WTC11 (cell line): ENCODE measurements at regions not wholly inside any gene's neighbourhood (a gene's known extent, or its start where the extent isn't known, plus 50 kb on each side); places are given as distances from the start of the nearest gene placed in this dataset.
A peak's percentile ranks its signal among the peaks of the same experiment; 100 is the strongest.

Experiments used
- ATAC-seq: fragments of 200-7000 bp; cut with Tn5 transposase; 2 replicates; pipeline ENCODE4 v1.10.0; 2021; ENCODE audit warnings: mild to moderate bottlenecking, moderate library complexity
- CTCF ChIA-PET: fragments of 300-600 bp; sonication (Branson Sonifier 250); formaldehyde crosslinking; loops from one replicate; lab custom pipeline; 2021; ENCODE audit warnings: antibody characterized with exemption; lab: Charles Lee
- POLR2A ChIA-PET: fragments of 350-600 bp; sonication (Branson Sonifier 250); formaldehyde crosslinking; loops from one replicate; lab custom pipeline; 2021; ENCODE audit warnings: antibody characterized with exemption; lab: Charles Lee
- DNase-seq: peaks from one replicate; pipeline ENCODE4 v3.0.0; 2021; ENCODE audit warnings: low spot score
- H3K27ac Mint-ChIP-seq: 2 replicates; pipeline ENCODE4 v1.8.0; 2021; ENCODE audit warnings: mixed read lengths
- H3K27me3 Mint-ChIP-seq: 2 replicates; pipeline ENCODE4 v1.8.0; 2021; ENCODE audit warnings: low read depth, mild to moderate bottlenecking, moderate library complexity, mixed read lengths
- H3K36me3 Mint-ChIP-seq: 2 replicates; pipeline ENCODE4 v1.8.0; 2021; ENCODE audit warnings: mixed read lengths
- H3K4me1 Mint-ChIP-seq: 2 replicates; pipeline ENCODE4 v1.8.0; 2022; ENCODE audit warnings: mixed read lengths
- H3K4me3 Mint-ChIP-seq: 2 replicates; pipeline ENCODE4 v1.8.0; 2021; ENCODE audit warnings: mild to moderate bottlenecking, moderate library complexity, mixed read lengths
- H3K9me3 Mint-ChIP-seq: 2 replicates; pipeline ENCODE4 v1.8.0; 2021; ENCODE audit warnings: mixed read lengths
- ATF1 ChIP-seq: sonication (generic); formaldehyde crosslinking; IDR thresholded peaks from 2 replicates; pipeline ENCODE4 v1.8.1; 2023; ENCODE audit warnings: mild to moderate bottlenecking, moderate library complexity, missing genetic modification reagents
- CREB1 ChIP-seq: sonication (generic); formaldehyde crosslinking; IDR thresholded peaks from 2 replicates; pipeline ENCODE4 v1.8.0; 2023; ENCODE audit warnings: mild to moderate bottlenecking, missing genetic modification reagents
- FOXJ3 ChIP-seq: sonication (generic); formaldehyde crosslinking; IDR thresholded peaks from 2 replicates; pipeline ENCODE4 v1.9.0; 2021; ENCODE audit warnings: missing genetic modification reagents, mild to moderate bottlenecking, borderline replicate concordance
- JAZF1 ChIP-seq: fragments of 250-450 bp; sonication (Bioruptor Pico); IDR thresholded peaks from 2 replicates; pipeline ENCODE4 v1.9.0; 2021; ENCODE audit warnings: moderate library complexity, mild to moderate bottlenecking, inconsistent platforms
- ZNF138 ChIP-seq: sonication (generic); formaldehyde crosslinking; conservative IDR thresholded peaks from 2 replicates; pipeline ENCODE4 v1.8.1; 2022; ENCODE audit warnings: mild to moderate bottlenecking, moderate library complexity, missing genetic modification reagents
- ZNF232 ChIP-seq: sonication (generic); formaldehyde crosslinking; IDR thresholded peaks from 2 replicates; pipeline ENCODE4 v1.8.0; 2022; ENCODE audit warnings: mild to moderate bottlenecking, missing genetic modification reagents
- ZNF396 ChIP-seq: fragments of 250-450 bp; sonication (Bioruptor Pico); IDR thresholded peaks from 2 replicates; pipeline ENCODE4 v1.8.0; 2021; ENCODE audit warnings: mild to moderate bottlenecking, moderate library complexity, borderline replicate concordance
- TF ChIP-seq, protein P1 (sequence below): sonication (generic); formaldehyde crosslinking; conservative IDR thresholded peaks from 2 replicates; pipeline ENCODE4 v1.8.1; 2023; ENCODE audit warnings: mild to moderate bottlenecking, low read depth, missing genetic modification reagents, moderate library complexity
- TF ChIP-seq, protein P2 (sequence below): fragments of 200-600 bp; IDR thresholded peaks from 2 replicates; pipeline ENCODE4 v1.8.0; 2022; ENCODE audit warnings: antibody characterized with exemption
- TF ChIP-seq, protein P3 (sequence below): sonication (generic); formaldehyde crosslinking; IDR thresholded peaks from 2 replicates; pipeline ENCODE4 v1.8.0; 2022; ENCODE audit warnings: missing genetic modification reagents
- TF ChIP-seq, protein P4 (sequence below): sonication (generic); formaldehyde crosslinking; IDR thresholded peaks from 2 replicates; pipeline ENCODE4 v1.8.1; 2023; ENCODE audit warnings: mild to moderate bottlenecking, missing genetic modification reagents, moderate library complexity
- TF ChIP-seq, protein P5 (sequence below): sonication (generic); formaldehyde crosslinking; IDR thresholded peaks from 2 replicates; pipeline ENCODE4 v1.8.1; 2023; ENCODE audit warnings: mild to moderate bottlenecking, missing genetic modification reagents
- TF ChIP-seq, protein P6 (sequence below): sonication (generic); formaldehyde crosslinking; conservative IDR thresholded peaks from 2 replicates; pipeline ENCODE4 v1.8.1; 2022; ENCODE audit warnings: mild to moderate bottlenecking, missing genetic modification reagents
- TF ChIP-seq, protein P7 (sequence below): fragments of 250-450 bp; sonication (Bioruptor Pico); IDR thresholded peaks from 2 replicates; pipeline ENCODE4 v2.1.2; 2022; ENCODE audit warnings: mild to moderate bottlenecking, moderate library complexity
- TF ChIP-seq, protein P8 (sequence below): sonication (generic); formaldehyde crosslinking; IDR thresholded peaks from 2 replicates; pipeline ENCODE4 v1.8.0; 2022; ENCODE audit warnings: mild to moderate bottlenecking, missing genetic modification reagents
- TF ChIP-seq, protein P9 (sequence below): fragments of 250-450 bp; sonication (Bioruptor Pico); conservative IDR thresholded peaks from 2 replicates; pipeline ENCODE4 v1.9.0; 2021; ENCODE audit warnings: mild to moderate bottlenecking

DNA sequence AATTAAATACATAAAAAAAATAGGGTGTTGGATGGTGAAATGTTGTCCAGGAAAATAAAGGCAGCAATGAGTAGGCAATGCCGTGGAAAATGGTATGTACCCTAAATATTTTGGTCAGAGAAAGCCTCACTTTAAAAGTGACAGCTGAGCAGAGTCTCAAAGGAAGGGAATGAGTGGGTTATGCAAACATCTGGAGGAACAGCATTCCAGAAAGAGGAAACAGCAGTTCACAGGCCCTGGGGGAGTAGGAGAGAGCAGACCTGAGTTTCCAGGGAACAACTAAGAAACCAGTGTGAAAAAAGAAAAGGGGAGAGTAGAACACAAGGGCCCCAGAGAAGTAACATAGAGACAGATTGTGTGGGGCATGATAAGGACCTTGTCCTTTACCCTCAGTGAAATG lies 230.0 kb upstream of the CNTN3 start:
- TF ChIP-seq CREB1 (CRISPR knock-in tag), result no peak
- TF ChIP-seq, protein P1, sequence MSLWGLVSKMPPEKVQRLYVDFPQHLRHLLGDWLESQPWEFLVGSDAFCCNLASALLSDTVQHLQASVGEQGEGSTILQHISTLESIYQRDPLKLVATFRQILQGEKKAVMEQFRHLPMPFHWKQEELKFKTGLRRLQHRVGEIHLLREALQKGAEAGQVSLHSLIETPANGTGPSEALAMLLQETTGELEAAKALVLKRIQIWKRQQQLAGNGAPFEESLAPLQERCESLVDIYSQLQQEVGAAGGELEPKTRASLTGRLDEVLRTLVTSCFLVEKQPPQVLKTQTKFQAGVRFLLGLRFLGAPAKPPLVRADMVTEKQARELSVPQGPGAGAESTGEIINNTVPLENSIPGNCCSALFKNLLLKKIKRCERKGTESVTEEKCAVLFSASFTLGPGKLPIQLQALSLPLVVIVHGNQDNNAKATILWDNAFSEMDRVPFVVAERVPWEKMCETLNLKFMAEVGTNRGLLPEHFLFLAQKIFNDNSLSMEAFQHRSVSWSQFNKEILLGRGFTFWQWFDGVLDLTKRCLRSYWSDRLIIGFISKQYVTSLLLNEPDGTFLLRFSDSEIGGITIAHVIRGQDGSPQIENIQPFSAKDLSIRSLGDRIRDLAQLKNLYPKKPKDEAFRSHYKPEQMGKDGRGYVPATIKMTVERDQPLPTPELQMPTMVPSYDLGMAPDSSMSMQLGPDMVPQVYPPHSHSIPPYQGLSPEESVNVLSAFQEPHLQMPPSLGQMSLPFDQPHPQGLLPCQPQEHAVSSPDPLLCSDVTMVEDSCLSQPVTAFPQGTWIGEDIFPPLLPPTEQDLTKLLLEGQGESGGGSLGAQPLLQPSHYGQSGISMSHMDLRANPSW, result no peak
- TF ChIP-seq, protein P2, sequence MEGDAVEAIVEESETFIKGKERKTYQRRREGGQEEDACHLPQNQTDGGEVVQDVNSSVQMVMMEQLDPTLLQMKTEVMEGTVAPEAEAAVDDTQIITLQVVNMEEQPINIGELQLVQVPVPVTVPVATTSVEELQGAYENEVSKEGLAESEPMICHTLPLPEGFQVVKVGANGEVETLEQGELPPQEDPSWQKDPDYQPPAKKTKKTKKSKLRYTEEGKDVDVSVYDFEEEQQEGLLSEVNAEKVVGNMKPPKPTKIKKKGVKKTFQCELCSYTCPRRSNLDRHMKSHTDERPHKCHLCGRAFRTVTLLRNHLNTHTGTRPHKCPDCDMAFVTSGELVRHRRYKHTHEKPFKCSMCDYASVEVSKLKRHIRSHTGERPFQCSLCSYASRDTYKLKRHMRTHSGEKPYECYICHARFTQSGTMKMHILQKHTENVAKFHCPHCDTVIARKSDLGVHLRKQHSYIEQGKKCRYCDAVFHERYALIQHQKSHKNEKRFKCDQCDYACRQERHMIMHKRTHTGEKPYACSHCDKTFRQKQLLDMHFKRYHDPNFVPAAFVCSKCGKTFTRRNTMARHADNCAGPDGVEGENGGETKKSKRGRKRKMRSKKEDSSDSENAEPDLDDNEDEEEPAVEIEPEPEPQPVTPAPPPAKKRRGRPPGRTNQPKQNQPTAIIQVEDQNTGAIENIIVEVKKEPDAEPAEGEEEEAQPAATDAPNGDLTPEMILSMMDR, result no peak
- TF ChIP-seq, protein P3, sequence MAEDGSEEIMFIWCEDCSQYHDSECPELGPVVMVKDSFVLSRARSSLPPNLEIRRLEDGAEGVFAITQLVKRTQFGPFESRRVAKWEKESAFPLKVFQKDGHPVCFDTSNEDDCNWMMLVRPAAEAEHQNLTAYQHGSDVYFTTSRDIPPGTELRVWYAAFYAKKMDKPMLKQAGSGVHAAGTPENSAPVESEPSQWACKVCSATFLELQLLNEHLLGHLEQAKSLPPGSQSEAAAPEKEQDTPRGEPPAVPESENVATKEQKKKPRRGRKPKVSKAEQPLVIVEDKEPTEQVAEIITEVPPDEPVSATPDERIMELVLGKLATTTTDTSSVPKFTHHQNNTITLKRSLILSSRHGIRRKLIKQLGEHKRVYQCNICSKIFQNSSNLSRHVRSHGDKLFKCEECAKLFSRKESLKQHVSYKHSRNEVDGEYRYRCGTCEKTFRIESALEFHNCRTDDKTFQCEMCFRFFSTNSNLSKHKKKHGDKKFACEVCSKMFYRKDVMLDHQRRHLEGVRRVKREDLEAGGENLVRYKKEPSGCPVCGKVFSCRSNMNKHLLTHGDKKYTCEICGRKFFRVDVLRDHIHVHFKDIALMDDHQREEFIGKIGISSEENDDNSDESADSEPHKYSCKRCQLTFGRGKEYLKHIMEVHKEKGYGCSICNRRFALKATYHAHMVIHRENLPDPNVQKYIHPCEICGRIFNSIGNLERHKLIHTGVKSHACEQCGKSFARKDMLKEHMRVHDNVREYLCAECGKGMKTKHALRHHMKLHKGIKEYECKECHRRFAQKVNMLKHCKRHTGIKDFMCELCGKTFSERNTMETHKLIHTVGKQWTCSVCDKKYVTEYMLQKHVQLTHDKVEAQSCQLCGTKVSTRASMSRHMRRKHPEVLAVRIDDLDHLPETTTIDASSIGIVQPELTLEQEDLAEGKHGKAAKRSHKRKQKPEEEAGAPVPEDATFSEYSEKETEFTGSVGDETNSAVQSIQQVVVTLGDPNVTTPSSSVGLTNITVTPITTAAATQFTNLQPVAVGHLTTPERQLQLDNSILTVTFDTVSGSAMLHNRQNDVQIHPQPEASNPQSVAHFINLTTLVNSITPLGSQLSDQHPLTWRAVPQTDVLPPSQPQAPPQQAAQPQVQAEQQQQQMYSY (CRISPR knock-in tag), result no peak
- H3K4me3 Mint-ChIP-seq, result no peak overlapping the region
- no peaks in the 10 kb centered on the region for H3K27me3 Mint-ChIP-seq
- DNase-seq (no peak), ATAC-seq (peak; percentile 60)
- ChIA-PET CTCF (no interaction called here), POLR2A (no interaction called here)
- peaks cover 19% of the 10 kb centered on the region for H3K4me1 Mint-ChIP-seq
- H3K9me3 Mint-ChIP-seq, result no peaks in the 10 kb centered on the region
- no peaks in the 10 kb centered on the region for H3K36me3 Mint-ChIP-seq
- no peak overlapping the region for H3K27ac Mint-ChIP-seq

DNA sequence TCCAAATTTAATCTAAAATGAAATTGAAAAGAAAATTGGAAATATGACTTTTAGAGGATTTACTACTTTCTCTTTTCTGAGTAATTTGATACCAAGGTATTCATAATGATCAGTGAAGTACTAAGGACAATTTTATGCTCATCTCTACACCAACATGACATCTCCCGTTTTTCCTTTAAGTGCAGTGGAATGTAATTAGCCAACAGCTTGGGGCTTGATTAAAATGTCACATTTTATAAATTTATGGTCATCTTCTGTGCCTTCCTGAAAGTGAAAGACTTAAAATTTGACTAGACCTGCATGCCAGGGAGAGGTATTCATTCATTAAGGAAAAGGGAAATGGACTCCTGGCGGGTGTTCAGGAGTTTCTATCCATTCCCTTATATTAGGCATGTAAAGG lies 228.2 kb upstream of the CNTN3 start:
- TF ChIP-seq ZNF396 (CRISPR knock-in tag) (no peak), FOXJ3 (CRISPR knock-in tag) (no peak), ZNF232 (CRISPR knock-in tag) (no peak)
- TF ChIP-seq, protein P4, sequence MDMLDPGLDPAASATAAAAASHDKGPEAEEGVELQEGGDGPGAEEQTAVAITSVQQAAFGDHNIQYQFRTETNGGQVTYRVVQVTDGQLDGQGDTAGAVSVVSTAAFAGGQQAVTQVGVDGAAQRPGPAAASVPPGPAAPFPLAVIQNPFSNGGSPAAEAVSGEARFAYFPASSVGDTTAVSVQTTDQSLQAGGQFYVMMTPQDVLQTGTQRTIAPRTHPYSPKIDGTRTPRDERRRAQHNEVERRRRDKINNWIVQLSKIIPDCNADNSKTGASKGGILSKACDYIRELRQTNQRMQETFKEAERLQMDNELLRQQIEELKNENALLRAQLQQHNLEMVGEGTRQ (CRISPR knock-in tag), result no peak
- TF ChIP-seq, protein P5, sequence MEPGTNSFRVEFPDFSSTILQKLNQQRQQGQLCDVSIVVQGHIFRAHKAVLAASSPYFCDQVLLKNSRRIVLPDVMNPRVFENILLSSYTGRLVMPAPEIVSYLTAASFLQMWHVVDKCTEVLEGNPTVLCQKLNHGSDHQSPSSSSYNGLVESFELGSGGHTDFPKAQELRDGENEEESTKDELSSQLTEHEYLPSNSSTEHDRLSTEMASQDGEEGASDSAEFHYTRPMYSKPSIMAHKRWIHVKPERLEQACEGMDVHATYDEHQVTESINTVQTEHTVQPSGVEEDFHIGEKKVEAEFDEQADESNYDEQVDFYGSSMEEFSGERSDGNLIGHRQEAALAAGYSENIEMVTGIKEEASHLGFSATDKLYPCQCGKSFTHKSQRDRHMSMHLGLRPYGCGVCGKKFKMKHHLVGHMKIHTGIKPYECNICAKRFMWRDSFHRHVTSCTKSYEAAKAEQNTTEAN (CRISPR knock-in tag), result no peak
- TF ChIP-seq, protein P6, sequence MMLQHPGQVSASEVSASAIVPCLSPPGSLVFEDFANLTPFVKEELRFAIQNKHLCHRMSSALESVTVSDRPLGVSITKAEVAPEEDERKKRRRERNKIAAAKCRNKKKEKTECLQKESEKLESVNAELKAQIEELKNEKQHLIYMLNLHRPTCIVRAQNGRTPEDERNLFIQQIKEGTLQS (CRISPR knock-in tag), result no peak
- TF ChIP-seq, all 79 proteins: peak for 0
- ChIA-PET POLR2A (no interaction called here), CTCF (no interaction called here)
- ATAC-seq, result no peak
- Mint-ChIP-seq H3K4me3 (no peak overlapping the region), H3K27me3 (no peaks in the 10 kb centered on the region), H3K9me3 (no peaks in the 10 kb centered on the region), H3K27ac (no peak overlapping the region), H3K36me3 (no peaks in the 10 kb centered on the region), H3K4me1 (peaks cover 19% of the 10 kb centered on the region)
- no peak for DNase-seq

DNA sequence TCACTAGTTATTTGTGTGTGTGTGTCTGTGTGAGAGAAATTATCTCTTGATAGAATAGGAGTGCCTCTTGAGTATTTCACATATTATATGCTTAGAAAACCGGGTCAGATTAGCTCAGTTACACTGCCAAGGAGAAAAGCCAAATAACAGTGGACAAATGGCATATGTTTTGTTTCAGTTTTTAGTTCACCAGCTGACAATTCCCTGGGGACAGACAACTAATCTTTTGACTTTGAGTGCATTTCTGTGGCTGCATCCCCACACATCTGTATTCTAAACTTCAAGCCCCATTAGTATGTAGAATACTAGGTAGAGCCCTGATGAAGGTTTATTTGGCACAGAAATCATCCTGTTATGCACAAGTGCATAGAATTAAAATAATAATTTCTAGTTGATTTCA lies 227.7 kb upstream of the CNTN3 start:
- Mint-ChIP-seq H3K4me1 (peaks cover 19% of the 10 kb centered on the region), H3K9me3 (no peaks in the 10 kb centered on the region), H3K36me3 (no peaks in the 10 kb centered on the region), H3K27ac (no peak overlapping the region), H3K27me3 (no peaks in the 10 kb centered on the region), H3K4me3 (no peak overlapping the region)
- POLR2A ChIA-PET, result no interaction called here
- CTCF ChIA-PET, result interaction anchor here (0.7 kb wide), 1 partner anchor 41 kb away, joined by 3 read pairs; no protein-coding TSS in a partner anchor
- ATAC-seq (no peak), DNase-seq (no peak)
- TF ChIP-seq, protein P7, sequence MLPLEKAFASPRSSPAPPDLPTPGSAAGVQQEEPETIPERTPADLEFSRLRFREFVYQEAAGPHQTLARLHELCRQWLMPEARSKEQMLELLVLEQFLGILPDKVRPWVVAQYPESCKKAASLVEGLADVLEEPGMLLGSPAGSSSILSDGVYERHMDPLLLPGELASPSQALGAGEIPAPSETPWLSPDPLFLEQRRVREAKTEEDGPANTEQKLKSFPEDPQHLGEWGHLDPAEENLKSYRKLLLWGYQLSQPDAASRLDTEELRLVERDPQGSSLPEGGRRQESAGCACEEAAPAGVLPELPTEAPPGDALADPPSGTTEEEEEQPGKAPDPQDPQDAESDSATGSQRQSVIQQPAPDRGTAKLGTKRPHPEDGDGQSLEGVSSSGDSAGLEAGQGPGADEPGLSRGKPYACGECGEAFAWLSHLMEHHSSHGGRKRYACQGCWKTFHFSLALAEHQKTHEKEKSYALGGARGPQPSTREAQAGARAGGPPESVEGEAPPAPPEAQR (CRISPR knock-in tag), result no peak
- TF ChIP-seq, protein P8, sequence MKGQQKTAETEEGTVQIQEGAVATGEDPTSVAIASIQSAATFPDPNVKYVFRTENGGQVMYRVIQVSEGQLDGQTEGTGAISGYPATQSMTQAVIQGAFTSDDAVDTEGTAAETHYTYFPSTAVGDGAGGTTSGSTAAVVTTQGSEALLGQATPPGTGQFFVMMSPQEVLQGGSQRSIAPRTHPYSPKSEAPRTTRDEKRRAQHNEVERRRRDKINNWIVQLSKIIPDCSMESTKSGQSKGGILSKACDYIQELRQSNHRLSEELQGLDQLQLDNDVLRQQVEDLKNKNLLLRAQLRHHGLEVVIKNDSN, result no peak
- TF ChIP-seq, protein P9, sequence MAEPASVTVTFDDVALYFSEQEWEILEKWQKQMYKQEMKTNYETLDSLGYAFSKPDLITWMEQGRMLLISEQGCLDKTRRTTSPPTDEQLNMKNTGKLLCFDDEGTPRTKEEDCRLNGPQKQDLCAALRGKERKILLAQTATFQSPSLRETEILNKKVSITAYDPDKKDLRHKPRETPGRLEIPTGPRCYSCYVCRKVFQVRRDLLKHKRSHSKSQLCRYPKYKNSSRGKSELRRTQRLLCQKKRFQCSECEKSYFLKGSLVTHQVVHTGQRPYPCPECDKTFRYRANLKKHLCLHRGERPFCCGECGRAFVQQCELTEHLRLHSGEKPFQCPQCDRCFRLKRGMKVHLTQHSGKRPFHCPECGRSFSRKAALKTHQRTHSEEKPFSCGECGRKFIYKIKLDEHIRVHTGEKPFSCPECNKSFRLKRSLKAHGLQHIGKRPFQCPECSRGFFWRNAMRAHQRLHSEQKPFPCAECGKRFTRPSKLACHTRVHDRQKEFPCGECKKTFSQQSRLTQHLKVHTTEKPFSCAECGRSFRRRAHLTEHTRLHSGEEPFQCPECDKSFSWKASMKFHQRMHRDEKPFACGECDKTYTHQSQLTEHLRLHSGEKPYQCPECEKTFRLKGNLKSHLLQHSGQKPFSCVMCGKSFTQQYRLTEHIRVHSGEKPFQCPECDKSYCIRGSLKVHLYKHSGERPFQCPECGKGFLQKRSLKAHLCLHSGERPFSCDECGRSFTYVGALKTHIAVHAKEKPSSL (CRISPR knock-in tag), result no peak
- TF ChIP-seq JAZF1 (CRISPR knock-in tag) (no peak), ATF1 (CRISPR knock-in tag) (no peak), ZNF138 (no peak)
